GM21717 (cell line): ENCODE measurements at regions not wholly inside any gene's neighbourhood (a gene's known extent, or its start where the extent isn't known, plus 50 kb on each side); places are given as distances from the start of the nearest gene placed in this dataset.
"Not testable (repeated sequence)": the region's sequence is repeated elsewhere in the genome, so short reads cannot be mapped to it uniquely, and the experiment has no call there.

Experiments used
- ATAC-seq: cut with Tn5 transposase; IDR thresholded peaks from one replicate; pipeline ENCODE4 v1.9.1; 2021; ENCODE audit warnings: mild to moderate bottlenecking, moderate library complexity; ENCODE audit not compliant: unreplicated experiment

GRCh38 chr6:114718716-114719270, 376.0 kb upstream of the HS3ST5 start:
- no peak for ATAC-seq

DNA sequence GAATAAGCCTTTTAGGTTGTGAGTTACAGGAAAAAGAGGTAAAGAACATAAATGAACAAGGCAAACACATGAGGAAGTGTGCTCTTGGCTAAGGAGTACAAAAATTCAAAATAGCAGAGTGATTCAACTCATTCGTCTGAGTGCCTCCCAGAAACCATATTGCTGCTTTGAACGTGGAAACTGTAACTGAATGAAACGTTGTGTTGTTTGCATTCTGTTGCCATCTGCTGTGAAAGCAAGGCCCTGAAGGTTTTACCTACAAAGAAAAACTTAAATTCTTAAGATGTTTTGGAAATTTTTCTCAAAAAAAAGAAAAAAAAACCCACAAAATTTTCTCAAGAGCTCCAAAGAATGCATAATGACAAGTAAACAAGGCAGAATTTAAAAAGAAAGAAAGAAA, 375.4 kb upstream of the HS3ST5 start:
- ATAC-seq: no peak

DNA sequence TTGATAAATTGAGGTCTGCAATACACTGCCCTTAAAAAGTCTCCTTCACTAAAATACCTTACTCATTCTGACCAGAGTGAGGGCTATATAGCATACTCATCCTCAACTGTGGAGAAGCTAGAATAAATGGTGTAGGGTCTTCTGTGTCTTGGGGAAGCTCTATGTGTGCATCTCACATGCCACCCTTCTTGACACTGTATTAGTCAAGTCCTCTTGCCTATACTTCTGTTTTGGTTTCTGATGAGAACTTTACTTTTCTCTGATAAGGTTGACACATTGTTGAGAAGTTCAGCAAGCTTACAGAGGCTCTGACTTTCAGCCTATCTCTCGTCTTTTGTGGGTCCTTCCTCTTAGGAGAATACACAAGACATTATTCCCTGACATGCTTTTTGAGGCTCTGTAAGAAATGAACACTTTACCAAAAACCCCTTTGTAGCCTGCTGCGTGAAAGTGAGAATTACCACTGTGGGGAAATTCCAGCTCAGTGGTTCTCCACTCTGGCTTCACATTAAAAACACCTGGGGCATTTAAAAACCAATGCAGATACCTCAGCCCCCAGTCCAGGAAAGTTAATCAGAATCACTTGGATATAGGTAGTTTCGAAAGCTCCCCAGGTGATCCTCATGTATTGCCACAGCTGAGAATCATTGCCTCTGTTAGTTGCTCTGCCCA, 372.1 kb upstream of the HS3ST5 start:
- peak; percentile 71 for ATAC-seq

DNA sequence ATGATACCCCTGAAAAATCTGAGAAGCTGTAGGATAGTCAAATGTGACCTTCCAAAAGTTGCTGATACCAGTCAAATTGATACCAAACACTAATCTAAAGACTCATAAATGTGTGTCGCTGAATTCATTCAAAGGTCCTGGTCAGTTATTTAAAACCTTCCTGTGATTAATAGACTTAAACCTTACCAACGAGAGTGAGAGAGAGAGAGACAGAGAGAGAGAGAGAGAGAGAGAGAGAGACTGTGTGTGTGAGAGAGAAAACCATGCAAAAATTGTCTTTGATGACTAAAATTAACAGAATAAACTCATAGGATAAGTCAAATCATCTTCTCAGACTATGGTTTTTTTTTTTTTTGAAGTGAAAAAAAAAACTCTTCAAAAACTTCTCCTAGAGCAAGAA, 370.9 kb upstream of the HS3ST5 start:
- ATAC-seq: no peak

DNA sequence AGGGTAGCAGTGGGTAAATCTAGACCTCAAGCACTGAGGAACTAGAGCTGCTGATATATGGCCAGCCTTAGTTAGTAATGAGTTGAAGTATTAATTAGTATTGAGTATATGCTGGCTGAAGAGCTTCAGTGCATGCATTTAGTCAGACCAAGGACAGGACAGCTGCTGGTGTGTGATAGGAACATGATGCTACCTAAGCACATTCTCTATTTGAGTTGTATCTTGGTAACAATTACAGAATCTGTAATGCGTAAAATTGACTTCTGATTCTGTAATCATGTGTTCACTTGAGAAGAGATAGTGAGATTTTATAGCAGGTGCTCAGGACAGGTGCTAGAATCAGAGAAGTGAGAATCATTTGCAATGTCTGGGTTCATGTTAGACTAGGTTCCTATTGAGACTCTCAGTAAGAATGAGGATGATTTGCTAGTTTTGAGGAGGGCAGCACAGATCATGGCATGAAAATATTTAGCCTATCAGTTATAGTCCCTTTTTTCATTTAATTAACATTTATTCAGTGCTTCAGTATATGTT, 369.4 kb upstream of the HS3ST5 start:
- ATAC-seq: peak; percentile 29

DNA sequence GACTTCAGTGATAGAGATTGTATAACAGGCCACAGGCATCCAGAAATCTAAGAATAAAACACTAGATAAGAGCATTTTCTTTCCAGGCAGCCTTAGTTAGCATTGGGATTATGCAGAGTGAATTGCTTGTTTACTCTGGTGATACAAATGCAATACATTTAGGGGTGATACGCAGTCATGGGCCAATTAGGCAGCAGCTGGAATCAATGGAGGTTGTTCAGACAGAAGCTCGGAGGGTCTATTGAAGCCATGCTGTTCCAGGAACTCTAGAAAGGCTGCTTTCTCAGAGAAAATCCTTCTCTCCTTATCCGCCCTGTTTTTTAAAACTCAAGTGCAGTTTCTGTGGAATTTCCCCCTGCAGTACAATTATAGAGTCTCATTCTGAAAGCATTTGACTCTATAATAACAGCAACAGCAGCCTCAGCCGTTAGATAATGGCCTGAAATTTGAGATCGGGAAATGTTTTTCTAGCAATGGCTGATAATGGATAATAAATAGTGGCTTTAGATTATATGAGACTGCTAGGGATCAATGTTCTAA, 364.3 kb upstream of the HS3ST5 start:
- ATAC-seq: no peak

DNA sequence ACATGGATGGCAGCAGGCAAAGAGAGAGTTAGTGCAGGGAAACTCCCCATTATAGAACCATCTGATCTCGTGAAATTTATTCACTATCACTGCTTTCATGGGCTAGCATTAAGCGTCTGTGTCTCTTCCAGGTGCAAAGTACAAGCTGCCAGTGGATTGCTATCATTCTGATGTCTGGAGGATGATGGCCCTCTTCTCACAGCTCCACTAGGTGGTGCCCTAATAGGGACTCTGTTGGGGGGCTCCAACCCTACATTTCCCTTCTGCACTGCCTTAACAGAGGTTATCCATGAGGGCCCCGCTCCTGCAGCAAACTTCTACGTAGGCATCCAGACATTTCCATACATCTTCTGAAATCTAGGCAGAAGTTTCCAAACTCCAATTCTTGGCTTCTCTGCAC, 347.8 kb upstream of the HS3ST5 start:
- no peak for ATAC-seq

GRCh38 chr6:114659513-114659912, 316.7 kb upstream of the HS3ST5 start:
- ATAC-seq: no peak

DNA sequence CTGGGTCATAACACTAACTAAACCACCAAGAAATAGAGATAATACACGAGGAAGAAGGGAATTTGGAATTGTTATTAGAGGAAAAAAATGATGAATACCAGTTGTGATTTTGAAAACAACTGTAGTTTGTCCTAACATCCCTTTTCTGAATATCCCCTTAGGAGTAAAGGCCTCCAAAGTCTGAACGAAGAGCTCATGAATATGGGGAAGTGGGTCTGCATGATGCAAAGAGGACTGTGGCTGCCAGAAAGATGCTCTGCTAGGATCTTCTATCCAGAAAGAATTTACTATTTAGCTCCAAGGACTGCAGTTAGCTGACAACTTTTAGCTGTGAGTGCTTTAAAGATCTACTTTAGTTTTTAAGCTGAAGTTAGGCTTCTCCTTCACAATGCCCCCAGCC, 308.8 kb upstream of the HS3ST5 start:
- ATAC-seq: no peak

- no peak for ATAC-seq
Observed at GRCh38 chr6:114650891-114651290, 308.1 kb upstream of the HS3ST5 start.

DNA sequence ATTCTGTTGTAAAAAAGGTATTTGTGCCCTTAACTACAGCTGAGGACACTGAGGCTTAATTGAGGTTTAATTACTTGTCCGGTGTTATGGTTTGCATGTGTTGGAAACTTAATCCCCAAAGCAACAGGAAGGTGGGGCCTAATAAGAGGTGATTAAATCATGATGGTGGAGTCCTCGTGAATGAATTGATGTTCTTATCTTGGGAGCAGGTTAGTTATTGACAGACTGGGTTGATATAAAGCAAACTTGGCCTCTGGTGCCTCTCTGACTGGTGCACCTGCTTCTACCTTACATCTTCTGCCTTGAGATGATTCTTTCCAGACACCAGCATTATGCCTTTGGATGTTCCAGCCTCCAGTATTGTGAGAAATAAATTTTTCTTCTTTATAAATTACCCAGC, 306.5 kb upstream of the HS3ST5 start:
- no peak for ATAC-seq

DNA sequence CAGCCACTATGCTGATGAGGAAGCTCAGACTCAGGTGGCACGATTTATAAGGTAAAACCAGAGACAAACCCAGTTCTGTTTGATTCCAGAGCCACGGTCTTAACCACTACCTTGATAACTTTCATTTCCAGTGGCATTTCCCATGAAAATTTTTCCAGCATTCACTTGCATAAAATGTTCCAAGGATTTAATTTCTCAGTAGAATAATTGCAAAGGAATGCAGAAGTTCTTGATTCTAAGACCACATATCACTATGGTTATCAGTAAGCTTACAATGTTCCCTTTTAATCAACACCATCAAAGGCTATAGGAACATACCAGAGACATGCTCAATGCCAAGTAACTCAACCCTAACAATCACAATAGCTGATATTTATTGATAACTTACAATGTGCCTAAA, 306.0 kb upstream of the HS3ST5 start:
- ATAC-seq: no peak

DNA sequence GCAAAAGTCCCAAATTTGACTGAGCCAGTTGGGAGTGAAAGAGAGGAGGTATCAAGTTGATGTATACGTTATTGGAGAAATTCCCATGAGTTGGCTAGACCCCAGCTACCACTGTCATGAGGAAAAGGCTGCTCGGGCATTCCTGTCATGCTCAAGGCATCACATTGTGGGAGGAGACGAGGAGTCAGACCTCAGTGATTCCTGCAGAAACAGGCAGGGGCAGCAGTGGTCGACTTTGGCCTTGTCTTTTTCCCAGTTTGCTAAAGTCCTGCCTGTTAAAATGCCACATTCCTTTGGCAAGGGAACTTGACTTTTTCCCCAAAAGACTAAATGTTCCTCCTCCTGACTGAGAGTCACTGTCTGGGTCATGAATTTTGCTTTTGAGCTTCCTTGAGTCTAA, 295.5 kb upstream of the HS3ST5 start:
- no peak for ATAC-seq

GRCh38 chr6:114634016-114634415, 291.2 kb upstream of the HS3ST5 start:
- no peak for ATAC-seq

GRCh38 chr6:114626226-114626625, 283.4 kb upstream of the HS3ST5 start:
- not testable (repeated sequence) for ATAC-seq

- no peak for ATAC-seq
Observed at GRCh38 chr6:114619621-114620200, 276.9 kb upstream of the HS3ST5 start.

GRCh38 chr6:114611696-114612095, 268.9 kb upstream of the HS3ST5 start:
- ATAC-seq: no peak

DNA sequence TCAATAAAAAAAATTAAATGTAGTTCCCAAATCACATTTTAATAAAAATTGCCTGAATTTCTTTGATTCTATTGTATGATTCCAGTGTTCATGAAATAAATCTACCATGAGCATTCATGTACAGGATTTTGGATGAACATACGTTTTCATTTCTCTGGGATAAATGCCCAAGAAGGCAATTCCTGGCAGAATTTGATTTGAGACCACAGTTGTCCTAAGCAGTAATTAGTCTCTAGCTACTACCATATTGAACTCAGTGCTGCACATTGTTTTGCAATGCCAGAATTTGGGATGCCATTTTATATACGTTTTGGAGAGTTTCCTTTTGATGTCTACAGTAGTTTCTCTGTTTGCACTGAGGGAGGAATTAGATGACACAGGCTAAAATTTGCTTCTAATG, 265.3 kb upstream of the HS3ST5 start:
- no peak for ATAC-seq

DNA sequence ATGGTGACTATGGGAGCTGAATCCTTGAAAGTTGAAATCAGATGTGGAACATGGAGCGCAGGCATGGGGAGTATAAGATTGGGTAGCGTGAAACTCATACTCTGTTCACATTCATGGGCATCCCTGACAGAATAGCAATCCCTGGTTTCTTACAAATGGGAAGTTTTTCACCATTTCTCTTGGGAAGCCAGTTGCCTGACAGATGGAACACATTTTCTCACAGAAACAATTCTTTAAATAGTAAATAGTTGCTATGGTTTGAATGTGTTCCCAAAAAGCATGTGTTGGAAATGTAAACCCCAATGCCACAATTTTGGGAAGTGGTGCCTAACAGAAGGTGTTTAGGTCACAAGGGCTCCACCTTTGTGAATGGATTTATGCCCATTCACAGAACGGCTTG, 262.8 kb upstream of the HS3ST5 start:
- ATAC-seq: no peak

DNA sequence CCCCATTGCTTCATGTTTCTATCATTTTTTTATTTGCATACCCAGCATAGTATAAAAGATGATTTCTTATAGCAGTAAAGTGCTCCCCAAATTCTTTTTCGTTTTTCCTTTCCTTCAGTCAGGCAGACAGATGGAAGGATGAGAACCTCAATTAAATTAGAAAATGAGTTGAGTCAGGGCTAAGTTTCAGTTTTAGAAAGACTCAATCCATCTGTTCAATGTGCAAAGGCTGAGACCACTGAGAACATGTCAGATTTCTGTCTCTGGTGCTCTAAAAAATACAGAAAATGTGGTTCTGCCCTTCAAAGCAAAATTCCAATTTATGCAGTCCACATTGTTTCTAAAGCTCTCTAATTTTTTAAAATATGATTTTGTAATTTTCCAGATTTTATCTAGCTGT, 257.6 kb upstream of the HS3ST5 start:
- no peak for ATAC-seq

GRCh38 chr6:114595591-114595990, 252.8 kb upstream of the HS3ST5 start:
- ATAC-seq: no peak

DNA sequence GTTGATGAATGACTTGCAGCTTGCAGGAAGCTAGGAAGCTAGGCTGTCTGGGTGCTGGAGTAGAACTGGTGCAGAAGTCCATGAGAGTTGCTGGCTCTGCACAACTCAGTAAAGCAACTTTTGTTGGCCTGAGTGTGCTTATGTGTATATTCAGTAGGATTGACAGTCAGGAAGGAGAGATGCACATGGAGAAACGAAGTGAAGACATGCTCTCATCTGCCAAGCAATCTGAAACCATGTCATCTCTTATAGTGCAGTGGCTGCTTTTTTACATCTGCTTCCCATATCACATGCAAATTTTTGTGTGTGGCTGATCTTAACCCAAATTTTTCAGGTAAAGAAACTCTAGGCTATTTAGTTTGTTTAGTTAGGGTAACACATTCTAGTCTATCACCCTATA, 252.4 kb upstream of the HS3ST5 start:
- ATAC-seq: no peak
